HG03060 (cell line): ENCODE measurements at regions not wholly inside any gene's neighbourhood (a gene's known extent, or its start where the extent isn't known, plus 50 kb on each side); places are given as distances from the start of the nearest gene placed in this dataset.

ENCODE experiments used
- ATAC-seq: cut with Tn5 transposase; IDR thresholded peaks from one replicate; pipeline ENCODE4 v1.9.1; 2021; ENCODE audit warnings: low read depth, moderate number of reproducible peaks; ENCODE audit not compliant: unreplicated experiment

DNA sequence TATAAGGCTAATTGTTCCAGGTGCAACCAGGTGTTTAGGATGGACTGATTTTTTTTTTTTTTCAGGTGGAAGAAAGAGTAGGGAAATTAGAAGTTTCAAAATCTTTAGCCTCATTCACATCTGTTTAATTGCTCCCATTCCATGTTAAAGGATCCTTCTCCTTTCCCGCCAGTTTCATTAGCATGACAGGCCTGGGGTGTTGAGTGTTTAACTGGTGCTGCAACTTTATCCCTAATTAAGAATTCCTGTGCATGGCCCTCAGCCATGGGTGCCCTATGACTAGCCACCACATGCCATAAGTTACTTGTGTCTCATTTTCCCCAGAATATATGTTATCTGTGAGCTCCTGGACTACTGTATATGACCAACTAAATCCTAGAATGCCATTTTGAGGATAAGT is 501.4 kb downstream of the NSUN3 start:
- no peak for ATAC-seq

DNA sequence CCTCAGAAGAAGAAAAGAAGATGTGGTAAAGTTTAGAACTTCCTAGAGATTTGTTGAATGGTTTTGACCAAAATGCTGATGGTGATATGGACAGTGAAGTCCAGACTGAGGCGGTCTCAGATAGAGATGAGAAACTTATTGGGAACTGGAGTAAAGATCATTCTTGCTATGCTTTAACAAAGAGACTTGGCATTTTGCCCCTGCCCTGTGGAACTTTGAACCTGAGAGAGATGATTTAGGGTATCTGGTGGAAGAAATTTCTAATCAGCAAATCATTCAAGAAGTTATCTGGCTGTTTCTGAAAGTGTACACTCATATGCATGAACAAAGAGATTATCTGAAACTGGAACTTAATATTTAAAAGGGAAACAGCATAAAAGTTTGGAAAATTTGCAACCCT is 505.2 kb downstream of the NSUN3 start:
- no peak for ATAC-seq

DNA sequence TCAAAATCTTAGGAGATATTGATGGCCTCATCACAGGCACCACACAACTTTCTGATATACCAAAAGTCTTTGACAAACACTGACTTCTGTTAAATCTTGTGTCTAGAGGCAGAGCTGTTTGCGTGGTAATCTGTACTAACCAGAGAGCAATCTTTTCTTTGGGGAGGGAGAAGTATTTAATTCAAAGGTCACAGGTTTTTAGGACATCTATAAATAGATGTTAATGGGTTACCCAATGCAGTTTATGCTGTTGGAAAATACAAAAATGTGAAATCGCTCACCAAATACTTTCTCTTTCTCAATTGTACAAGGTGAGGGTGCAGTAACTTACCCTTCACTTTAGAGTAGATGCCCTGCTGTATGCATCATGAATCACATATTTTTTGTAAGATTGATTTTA is 510.5 kb downstream of the NSUN3 start:
- ATAC-seq: no peak

GRCh38 chr3:94587291-94587690 is 524.4 kb downstream of the NSUN3 start:
- ATAC-seq: no peak

DNA sequence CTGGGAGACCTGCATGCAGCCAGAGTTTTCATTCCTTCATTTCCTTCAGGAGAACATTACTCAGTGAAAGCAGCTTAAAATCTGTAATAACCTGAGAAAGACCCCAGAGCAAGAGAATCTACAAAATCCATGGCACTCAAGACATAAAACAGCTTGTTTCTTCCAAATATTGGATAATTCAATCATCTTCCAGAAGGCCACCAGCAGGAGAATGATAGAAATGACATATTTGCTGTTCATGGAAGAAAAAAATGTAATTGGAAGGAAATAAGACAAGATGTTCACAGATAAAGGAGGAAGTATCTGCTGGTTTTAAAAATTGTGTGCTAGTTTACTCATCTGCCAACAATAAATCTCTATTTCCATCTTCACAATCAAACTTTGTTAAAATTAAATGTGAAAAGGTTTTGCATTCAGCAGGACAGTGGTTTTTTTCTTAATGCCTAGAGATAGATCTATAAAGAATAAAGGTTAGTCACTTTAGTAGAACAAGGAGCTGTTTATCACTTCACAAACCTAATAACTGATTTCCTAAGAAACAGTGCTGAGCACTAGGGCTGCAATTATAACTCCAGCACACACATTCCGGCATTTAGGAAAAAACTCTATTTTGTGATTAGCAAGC is 530.8 kb downstream of the NSUN3 start:
- ATAC-seq: no peak

GRCh38 chr3:94596141-94596540 is 533.3 kb downstream of the NSUN3 start:
- no peak for ATAC-seq

DNA sequence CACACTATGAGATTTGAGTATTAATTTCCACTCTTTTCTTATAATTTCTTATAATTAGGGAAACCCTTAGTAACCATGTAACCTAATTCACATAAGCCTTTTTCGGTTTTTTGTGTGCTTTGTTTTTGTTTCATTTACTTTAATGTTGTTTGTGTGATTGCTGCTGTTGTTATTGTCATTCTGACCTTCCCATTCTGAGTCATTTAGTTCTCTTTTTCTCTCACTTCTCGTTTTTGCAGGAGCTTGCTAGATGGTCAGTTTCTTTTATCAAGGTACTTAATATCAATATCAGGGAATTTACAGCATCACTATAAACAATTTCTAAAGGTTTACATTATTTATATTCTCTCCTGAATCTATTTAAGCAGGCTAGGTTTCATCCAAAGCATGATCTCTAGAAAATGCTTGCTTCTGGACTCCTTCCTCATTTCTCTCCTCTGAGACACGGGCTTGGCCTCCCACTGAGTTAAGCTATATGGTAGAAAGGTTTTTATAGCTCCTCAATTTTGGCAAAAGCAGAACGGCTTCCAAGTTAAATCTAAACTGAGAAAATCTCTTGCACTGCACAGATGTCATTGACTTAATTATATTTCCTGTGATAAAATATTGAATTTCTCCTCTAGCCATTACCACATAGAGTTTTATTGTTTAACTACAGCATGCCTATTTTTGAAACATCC is 534.2 kb downstream of the NSUN3 start:
- peak; percentile 80 for ATAC-seq

DNA sequence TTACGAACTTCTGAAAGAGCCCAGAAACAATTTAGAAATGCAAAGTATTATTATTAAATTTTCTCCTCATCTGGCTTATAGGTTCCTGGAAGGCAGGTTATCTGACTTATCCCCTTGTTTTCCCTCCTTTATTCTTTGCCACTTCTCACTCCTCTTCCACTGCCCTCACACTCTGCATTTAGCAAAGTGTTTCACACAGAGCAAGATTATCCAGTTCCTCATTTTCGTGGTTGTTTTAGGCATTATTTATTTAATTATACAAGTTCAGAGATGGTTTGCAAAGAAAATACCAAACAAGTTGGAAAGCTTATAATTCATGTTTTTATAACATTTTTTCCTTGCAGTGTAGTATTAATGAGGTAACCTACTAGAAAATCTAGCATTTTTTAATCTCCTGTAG is 544.9 kb downstream of the NSUN3 start:
- ATAC-seq: no peak

DNA sequence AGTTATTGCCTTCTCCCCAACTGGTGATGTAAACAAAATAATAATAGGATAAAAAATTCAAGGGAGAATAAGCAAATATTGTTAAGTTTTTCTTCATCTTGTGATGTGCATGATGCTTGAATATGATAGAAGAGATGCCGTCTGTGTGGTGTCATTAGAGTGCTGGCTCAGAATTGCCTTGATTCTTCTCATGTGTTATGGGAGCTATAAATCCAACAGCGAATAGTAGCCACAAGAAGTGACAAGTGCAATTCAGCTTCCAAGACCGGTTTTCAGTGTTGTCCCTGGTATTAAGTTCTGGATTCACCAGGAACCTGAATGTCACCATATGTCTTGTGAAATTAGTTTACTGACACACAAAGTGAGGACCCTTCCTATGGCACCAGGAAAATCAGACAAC is 547.0 kb downstream of the NSUN3 start:
- no peak for ATAC-seq

DNA sequence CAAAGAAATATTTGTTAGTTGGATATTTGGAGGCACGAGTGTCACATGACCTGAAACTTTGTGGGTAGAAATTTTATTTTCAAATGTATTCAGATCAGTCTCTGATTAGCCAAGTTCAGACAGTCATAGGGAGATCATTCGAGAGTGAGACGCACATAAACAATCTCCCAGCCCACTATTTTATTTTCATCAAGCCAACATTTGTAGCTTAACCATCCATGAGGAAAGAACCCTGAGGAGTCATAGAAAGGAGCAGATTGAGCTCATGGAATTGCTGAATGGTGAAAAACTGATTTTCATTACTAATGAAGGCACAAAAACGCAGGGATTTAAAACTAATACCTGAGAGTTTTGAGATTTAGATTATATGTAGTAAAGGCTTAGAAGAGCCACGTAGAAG is 548.7 kb downstream of the NSUN3 start:
- ATAC-seq: no peak

DNA sequence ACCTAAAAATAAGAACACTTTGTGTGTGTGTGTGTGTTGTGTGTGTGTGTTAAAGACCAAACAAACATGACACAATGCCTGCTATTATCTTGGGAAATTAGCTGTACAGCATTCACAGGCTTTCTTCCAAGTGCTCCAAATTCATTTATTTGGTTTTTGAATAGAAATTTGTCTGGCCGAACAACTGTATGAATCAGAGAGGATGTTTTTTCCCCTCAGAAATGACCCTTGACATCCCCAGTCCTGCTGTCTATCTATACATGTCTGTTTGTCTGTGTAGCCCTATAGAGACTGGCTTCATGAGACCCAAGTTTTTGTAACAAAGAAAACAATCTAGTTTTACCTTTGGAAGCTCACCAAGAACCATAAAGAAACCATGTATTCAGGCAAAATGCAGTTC is 549.8 kb downstream of the NSUN3 start:
- no peak for ATAC-seq

DNA sequence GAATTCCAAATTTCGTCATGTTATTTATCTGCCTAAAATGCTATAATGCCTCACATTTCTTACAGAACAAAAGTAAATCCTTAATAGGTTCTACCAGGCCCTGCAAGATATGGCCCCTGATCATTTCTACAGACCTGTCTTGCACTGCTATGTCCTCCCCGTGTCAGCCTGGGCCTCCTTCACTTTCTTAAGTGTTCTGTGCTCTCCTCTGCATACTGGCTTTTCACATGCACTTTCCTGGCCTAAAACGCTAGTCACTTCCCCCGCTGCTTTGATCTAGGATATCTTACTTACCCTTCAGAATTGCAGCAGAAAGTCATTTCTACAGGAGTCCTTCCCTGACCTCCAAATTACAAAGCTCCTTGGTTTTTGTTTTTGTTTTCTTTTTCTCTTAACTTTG is 551.3 kb downstream of the NSUN3 start:
- ATAC-seq: no peak

GRCh38 chr3:94615275-94616065 is 552.6 kb downstream of the NSUN3 start:
- ATAC-seq: no peak

DNA sequence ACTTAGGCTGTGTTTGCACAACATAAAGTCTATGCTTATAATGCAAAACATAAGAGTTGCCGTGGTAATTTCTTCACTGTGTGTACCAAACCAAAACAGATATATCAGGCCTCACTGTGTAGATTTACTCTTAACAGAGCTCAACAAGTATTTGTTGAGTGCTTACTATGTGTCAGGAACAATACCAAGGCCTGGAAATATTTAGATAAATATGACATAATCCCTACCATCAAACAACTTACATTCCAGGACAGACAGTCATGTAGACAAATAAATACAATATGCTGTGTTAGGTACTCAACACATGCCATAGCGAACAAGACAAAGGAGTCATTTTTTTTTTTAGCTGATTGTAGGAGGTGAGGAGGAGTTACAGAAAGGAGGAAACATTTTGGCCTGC is 554.0 kb downstream of the NSUN3 start:
- no peak for ATAC-seq

DNA sequence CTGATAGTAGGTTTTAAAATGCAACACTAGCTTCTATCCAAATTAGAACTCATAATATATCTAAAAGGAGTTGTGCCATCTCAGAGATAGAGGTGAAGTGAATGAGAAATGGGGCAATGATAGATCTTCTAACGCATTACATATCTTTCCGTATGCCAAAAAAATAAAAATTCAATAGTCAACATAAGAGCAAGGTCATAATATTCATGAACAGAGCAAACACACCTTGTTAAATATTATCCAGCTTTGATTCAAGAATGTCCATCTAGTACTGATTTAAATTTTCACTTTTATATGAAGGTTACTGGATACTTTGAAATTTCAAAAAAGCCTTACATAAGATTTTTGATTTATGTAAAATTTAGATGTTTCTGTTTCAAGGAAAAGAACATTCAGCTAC is 554.5 kb downstream of the NSUN3 start:
- no peak for ATAC-seq

DNA sequence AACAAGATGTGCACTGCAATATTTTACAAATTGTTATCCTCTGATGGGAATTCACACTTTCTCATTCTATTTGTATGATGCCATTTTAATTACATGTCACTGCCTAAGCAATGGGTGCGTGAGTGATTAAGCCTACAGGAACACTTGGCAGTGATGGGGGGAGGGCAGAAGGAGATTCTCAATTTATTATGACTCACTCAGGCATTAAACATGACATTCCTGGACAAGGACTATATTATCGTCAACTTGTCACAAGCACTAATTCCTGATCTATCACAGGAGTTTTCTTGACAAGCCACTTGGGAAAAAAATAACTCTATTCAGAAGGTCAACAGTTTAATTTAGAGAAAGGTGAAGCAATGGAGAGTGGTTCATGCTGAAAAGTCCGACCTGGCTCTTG is 556.8 kb downstream of the NSUN3 start:
- ATAC-seq: no peak

DNA sequence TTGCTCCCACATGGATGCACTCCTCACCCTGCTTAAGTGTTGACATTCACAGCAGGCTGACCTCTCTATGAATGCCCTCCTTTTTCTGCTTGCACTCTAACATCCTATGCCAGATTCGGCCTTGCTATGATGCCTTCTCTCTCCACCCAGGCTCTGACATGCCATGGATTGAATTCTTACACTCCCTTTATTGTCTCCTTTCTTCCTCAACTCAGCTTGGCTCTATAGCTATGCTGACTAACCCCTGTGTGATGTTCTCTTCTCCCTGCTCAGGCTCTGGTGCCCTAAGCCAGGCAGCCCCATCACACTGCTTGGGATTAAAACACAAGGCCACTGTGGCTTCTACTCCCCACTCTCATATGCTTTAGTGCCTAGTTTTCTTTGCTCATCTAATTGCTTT is 563.7 kb downstream of the NSUN3 start:
- no peak for ATAC-seq

DNA sequence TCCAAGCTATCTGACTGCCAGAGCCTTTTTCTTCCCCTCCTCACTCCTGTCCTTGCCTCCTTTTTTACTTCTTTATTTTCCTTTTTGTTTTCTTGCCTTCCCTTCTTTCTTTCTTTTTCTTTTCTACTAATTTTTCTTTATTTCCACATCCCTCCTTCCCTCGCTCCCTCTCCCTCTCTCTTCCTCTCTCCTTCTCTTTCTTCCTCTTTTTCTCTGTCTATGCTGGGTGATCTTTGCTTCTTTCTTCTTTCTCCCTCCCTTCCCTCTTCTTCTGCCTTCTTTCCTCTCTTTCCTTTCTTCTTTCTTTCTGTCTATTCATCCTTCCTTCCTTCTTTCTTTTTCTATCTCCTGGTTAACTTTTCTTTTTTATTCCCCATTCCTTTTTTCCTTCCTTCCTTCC is 564.8 kb downstream of the NSUN3 start:
- ATAC-seq: no peak

DNA sequence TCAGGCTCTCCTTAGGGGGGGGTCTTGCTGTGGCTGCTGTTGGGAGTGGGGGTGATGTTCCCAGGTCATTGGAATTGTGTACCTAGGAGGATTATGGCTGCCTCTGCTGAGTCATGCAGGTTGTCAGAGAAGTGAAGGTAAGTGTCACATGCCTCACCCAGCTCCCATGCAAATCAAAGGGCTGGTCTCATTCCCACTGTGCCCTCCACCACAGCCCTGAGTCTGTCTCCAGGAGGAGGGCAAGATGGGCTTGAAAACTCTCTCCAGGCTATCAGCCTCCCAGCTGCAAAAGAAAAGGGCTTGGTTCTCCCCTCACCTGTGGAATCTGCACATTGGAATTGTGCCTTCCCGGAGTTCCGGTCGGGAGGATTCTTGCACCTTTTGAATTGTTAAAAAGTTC is 580.5 kb downstream of the NSUN3 start:
- no peak for ATAC-seq

DNA sequence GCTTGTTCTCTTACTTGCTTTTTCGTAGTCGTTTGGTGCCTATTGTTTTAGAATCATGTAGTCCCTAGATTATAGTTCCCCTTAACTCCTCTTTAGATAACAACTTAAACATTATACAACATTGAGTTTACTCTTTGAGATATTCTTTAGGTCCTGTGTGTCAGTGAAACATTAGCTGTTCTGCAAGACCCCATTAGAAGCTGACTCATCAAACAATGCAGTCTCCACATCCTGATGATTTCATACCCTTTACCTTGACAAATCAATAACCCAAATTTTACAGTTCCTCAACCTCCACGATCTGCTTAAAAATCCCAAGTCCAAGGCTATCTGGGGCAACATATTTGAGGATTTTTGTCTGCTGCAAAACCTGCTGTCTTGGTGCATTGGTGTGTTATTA is 582.9 kb downstream of the NSUN3 start:
- ATAC-seq: no peak

DNA sequence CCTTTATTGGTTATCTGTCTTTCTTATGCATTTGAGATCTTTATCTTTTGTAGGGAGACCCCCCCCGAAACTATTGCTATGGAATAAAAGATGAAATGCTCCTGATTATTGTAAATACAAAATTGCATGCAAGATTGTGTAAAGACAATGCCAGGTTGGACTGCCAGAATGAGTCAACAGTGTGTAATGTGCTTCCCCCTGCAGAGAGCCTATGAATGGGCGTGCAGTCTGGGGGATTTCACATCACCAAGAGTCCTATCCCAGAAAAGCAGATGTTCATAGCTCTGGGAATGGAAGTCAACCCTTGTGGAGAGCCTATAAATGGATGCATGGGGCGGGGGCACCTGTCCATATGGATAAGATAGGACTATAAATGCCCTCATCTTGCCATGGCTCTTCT is 584.3 kb downstream of the NSUN3 start:
- no peak for ATAC-seq
